ENCODE measurements at regions not wholly inside any gene's neighbourhood (a gene's known extent, or its start where the extent isn't known, plus 50 kb on each side); places are given as distances from the start of the nearest gene placed in this dataset.

- H3K4me3 ChIP-seq (ENCODE audit: low read depth, low read length, poor library complexity, severe bottlenecking), result no peak overlapping the region
- ChIA-PET POLR2A (no interaction called here), CTCF (ENCODE audit: unreplicated experiment) (no interaction called here)
- intact Hi-C loops (cut with micrococcal nuclease; ENCODE audit: unreplicated experiment), result no loop called here
- no peaks in the 10 kb centered on the region for H3K4me1 ChIP-seq (ENCODE audit: insufficient read depth, low read length, poor library complexity, severe bottlenecking)
- H3K9me3 ChIP-seq (ENCODE audit: low read length), result no peaks in the 10 kb centered on the region
- DNase-seq (ENCODE audit: low spot score), result no peak
- no peak overlapping the region for H3K27ac ChIP-seq (ENCODE audit: low read depth, low read length, poor library complexity, severe bottlenecking)
- no TSS peak for BruUV-seq (replicated peaks)
- no peaks in the 10 kb centered on the region for H3K79me2 ChIP-seq (ENCODE audit: insufficient read depth, low read depth, low read length)
- H4K20me1 ChIP-seq (ENCODE audit: insufficient read depth, low read length), result no peaks in the 10 kb centered on the region
- H3K9me2 ChIP-seq (ENCODE audit: insufficient read depth, low read length), result no peaks in the 10 kb centered on the region
- H2AFZ ChIP-seq (ENCODE audit: low read length), result no peak overlapping the region
- H3K4me2 ChIP-seq (ENCODE audit: low read length), result no peak overlapping the region
- H3K36me3 ChIP-seq (ENCODE audit: insufficient read depth, low read length), result no peaks in the 10 kb centered on the region
- TF ChIP-seq, protein P1, sequence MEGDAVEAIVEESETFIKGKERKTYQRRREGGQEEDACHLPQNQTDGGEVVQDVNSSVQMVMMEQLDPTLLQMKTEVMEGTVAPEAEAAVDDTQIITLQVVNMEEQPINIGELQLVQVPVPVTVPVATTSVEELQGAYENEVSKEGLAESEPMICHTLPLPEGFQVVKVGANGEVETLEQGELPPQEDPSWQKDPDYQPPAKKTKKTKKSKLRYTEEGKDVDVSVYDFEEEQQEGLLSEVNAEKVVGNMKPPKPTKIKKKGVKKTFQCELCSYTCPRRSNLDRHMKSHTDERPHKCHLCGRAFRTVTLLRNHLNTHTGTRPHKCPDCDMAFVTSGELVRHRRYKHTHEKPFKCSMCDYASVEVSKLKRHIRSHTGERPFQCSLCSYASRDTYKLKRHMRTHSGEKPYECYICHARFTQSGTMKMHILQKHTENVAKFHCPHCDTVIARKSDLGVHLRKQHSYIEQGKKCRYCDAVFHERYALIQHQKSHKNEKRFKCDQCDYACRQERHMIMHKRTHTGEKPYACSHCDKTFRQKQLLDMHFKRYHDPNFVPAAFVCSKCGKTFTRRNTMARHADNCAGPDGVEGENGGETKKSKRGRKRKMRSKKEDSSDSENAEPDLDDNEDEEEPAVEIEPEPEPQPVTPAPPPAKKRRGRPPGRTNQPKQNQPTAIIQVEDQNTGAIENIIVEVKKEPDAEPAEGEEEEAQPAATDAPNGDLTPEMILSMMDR (conservative IDR thresholded peaks at IDR 0.05; ENCODE audit: low read length), result no peak
- TF ChIP-seq EZH2phosphoT487 (IDR thresholded peaks at IDR 0.05; ENCODE audit: borderline replicate concordance, low read depth, low read length), result no peak
Observed at GRCh38 chr3:78021710-78022109, 981.8 kb downstream of the ROBO2 start.

GRCh38 chr3:78022232-78022631 is 982.3 kb downstream of the ROBO2 start:
- ChIA-PET POLR2A (no interaction called here), CTCF (ENCODE audit: unreplicated experiment) (no interaction called here)
- no peaks in the 10 kb centered on the region for H3K79me2 ChIP-seq (ENCODE audit: insufficient read depth, low read depth, low read length)
- H4K20me1 ChIP-seq (ENCODE audit: insufficient read depth, low read length), result no peaks in the 10 kb centered on the region
- TF ChIP-seq, protein P1 (conservative IDR thresholded peaks at IDR 0.05; ENCODE audit: low read length), result no peak
- TF ChIP-seq EZH2phosphoT487 (IDR thresholded peaks at IDR 0.05; ENCODE audit: borderline replicate concordance, low read depth, low read length), result no peak
- H3K9me2 ChIP-seq (ENCODE audit: insufficient read depth, low read length), result no peaks in the 10 kb centered on the region
- H3K9me3 ChIP-seq (ENCODE audit: low read length), result no peaks in the 10 kb centered on the region
- no peak for DNase-seq (ENCODE audit: low spot score)
- H2AFZ ChIP-seq (ENCODE audit: low read length), result no peak overlapping the region
- H3K4me3 ChIP-seq (ENCODE audit: low read depth, low read length, poor library complexity, severe bottlenecking), result no peak overlapping the region
- BruUV-seq (replicated peaks), result no TSS peak
- H3K27ac ChIP-seq (ENCODE audit: low read depth, low read length, poor library complexity, severe bottlenecking), result no peak overlapping the region
- no peak overlapping the region for H3K4me2 ChIP-seq (ENCODE audit: low read length)
- no peaks in the 10 kb centered on the region for H3K4me1 ChIP-seq (ENCODE audit: insufficient read depth, low read length, poor library complexity, severe bottlenecking)
- intact Hi-C loops (cut with micrococcal nuclease; ENCODE audit: unreplicated experiment), result no loop called here
- H3K36me3 ChIP-seq (ENCODE audit: insufficient read depth, low read length), result no peaks in the 10 kb centered on the region

DNA sequence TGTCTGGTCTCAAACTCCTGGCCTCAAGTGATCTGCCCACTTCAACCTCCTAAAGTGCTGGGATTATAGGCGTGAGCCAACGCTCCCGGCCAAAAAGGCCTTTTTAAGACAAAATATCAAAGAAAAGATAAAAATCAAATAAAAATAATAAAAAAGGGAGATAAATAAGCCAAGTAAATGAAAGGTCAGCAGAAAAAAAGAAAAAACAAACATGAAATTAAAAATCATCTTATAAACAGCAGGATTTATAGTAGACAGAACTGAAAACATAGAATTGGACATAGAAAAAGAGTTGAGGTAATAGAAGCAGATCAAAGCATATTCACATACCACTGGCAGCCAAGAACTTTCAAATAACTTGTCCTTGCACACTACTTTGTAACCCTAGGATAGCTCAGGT is 983.4 kb downstream of the ROBO2 start:
- intact Hi-C loops (cut with micrococcal nuclease; ENCODE audit: unreplicated experiment), result no loop called here
- no peak overlapping the region for H3K4me3 ChIP-seq (ENCODE audit: low read depth, low read length, poor library complexity, severe bottlenecking)
- H3K36me3 ChIP-seq (ENCODE audit: insufficient read depth, low read length), result no peaks in the 10 kb centered on the region
- no peaks in the 10 kb centered on the region for H3K4me1 ChIP-seq (ENCODE audit: insufficient read depth, low read length, poor library complexity, severe bottlenecking)
- TF ChIP-seq, protein P1 (conservative IDR thresholded peaks at IDR 0.05; ENCODE audit: low read length), result no peak
- no peak for TF ChIP-seq EZH2phosphoT487 (IDR thresholded peaks at IDR 0.05; ENCODE audit: borderline replicate concordance, low read depth, low read length)
- CTCF ChIA-PET (ENCODE audit: unreplicated experiment), result interaction anchor here (0.5 kb wide), 1 partner anchor 1294 kb away, joined by 3 read pairs; no protein-coding TSS in a partner anchor
- no peak overlapping the region for H3K27ac ChIP-seq (ENCODE audit: low read depth, low read length, poor library complexity, severe bottlenecking)
- POLR2A ChIA-PET, result interaction anchor here (0.6 kb wide), 1 partner anchor 34 kb away, joined by 3 read pairs; no protein-coding TSS in a partner anchor
- H3K9me3 ChIP-seq (ENCODE audit: low read length), result no peaks in the 10 kb centered on the region
- BruUV-seq (replicated peaks), result no TSS peak
- H2AFZ ChIP-seq (ENCODE audit: low read length), result no peak overlapping the region
- no peak for DNase-seq (ENCODE audit: low spot score)
- H4K20me1 ChIP-seq (ENCODE audit: insufficient read depth, low read length), result no peaks in the 10 kb centered on the region
- no peaks in the 10 kb centered on the region for H3K79me2 ChIP-seq (ENCODE audit: insufficient read depth, low read depth, low read length)
- H3K4me2 ChIP-seq (ENCODE audit: low read length), result no peak overlapping the region
- H3K9me2 ChIP-seq (ENCODE audit: insufficient read depth, low read length), result no peaks in the 10 kb centered on the region
